Activated naive CD8-positive, alpha-beta T cell treated with anti-CD3 and anti-CD28 coated beads for 36 hours (primary cell): ENCODE measurements at regions not wholly inside any gene's neighbourhood (a gene's known extent, or its start where the extent isn't known, plus 50 kb on each side); places are given as distances from the start of the nearest gene placed in this dataset.

ENCODE experiments used
- DNase-seq: peaks from one replicate; pipeline ENCODE4 v3.0.0; 2021
- H3K27ac Mint-ChIP-seq: one replicate; pipeline ENCODE4 v1.8.0; 2022; ENCODE audit warnings: mild to moderate bottlenecking, moderate library complexity, mixed read lengths
- H3K27me3 Mint-ChIP-seq: one replicate; pipeline ENCODE4 v1.8.0; 2022; ENCODE audit warnings: mild to moderate bottlenecking, mixed read lengths
- H3K36me3 Mint-ChIP-seq: one replicate; pipeline ENCODE4 v1.8.0; 2021; ENCODE audit warnings: mild to moderate bottlenecking, mixed read lengths
- H3K4me1 Mint-ChIP-seq: one replicate; pipeline ENCODE4 v1.8.0; 2021; ENCODE audit warnings: mixed read lengths
- H3K4me3 Mint-ChIP-seq: one replicate; pipeline ENCODE4 v1.8.0; 2022; ENCODE audit warnings: mild to moderate bottlenecking, moderate library complexity, mixed read lengths
- H3K9me3 Mint-ChIP-seq: one replicate; pipeline ENCODE4 v1.8.0; 2022; ENCODE audit warnings: mixed read lengths

GRCh38 chr3:25142609-25143355 lies 285.3 kb upstream of the RARB start:
- Mint-ChIP-seq H3K4me3 (no peak overlapping the region), H3K27ac (no peak overlapping the region), H3K36me3 (no peaks in the 10 kb centered on the region)

GRCh38 chr3:25143356-25144025 lies 284.6 kb upstream of the RARB start:
- DNase-seq = no peak
- Mint-ChIP-seq H3K4me1 (no peaks in the 10 kb centered on the region), H3K4me3 (no peak overlapping the region), H3K9me3 (peaks cover 1% of the 10 kb centered on the region), H3K27me3 (no peaks in the 10 kb centered on the region), H3K27ac (no peak overlapping the region), H3K36me3 (no peaks in the 10 kb centered on the region)

More at GRCh38 chr3:25142609-25143355, 285.3 kb upstream of the RARB start:
- Mint-ChIP-seq H3K27me3 (no peaks in the 10 kb centered on the region), H3K9me3 (peaks cover 1% of the 10 kb centered on the region), H3K4me1 (no peaks in the 10 kb centered on the region)
- no peak for DNase-seq

- no peak for DNase-seq
- H3K27me3 Mint-ChIP-seq = no peaks in the 10 kb centered on the region
- no peak overlapping the region for H3K27ac Mint-ChIP-seq
- H3K36me3 Mint-ChIP-seq = no peaks in the 10 kb centered on the region
- no peaks in the 10 kb centered on the region for H3K4me1 Mint-ChIP-seq
- H3K4me3 Mint-ChIP-seq = no peak overlapping the region
- peaks cover 1% of the 10 kb centered on the region for H3K9me3 Mint-ChIP-seq
Observed at GRCh38 chr3:25144430-25144829, 283.6 kb upstream of the RARB start.

- Mint-ChIP-seq H3K4me3 (no peak overlapping the region), H3K9me3 (peaks cover 1% of the 10 kb centered on the region), H3K36me3 (no peaks in the 10 kb centered on the region), H3K4me1 (no peaks in the 10 kb centered on the region), H3K27ac (no peak overlapping the region), H3K27me3 (no peaks in the 10 kb centered on the region)
- no peak for DNase-seq
Observed at GRCh38 chr3:25145176-25145575, 282.9 kb upstream of the RARB start.

- H3K27ac Mint-ChIP-seq = no peak overlapping the region
- H3K27me3 Mint-ChIP-seq = no peaks in the 10 kb centered on the region
- H3K4me1 Mint-ChIP-seq = no peaks in the 10 kb centered on the region
- no peaks in the 10 kb centered on the region for H3K36me3 Mint-ChIP-seq
- no peak overlapping the region for H3K4me3 Mint-ChIP-seq
- H3K9me3 Mint-ChIP-seq = peaks cover 3% of the 10 kb centered on the region
- no peak for DNase-seq
Observed at GRCh38 chr3:25150199-25150598, 277.9 kb upstream of the RARB start.

GRCh38 chr3:25151281-25151902 lies 276.7 kb upstream of the RARB start:
- H3K27ac Mint-ChIP-seq = no peak overlapping the region
- H3K9me3 Mint-ChIP-seq = peaks cover 3% of the 10 kb centered on the region
- H3K36me3 Mint-ChIP-seq = no peaks in the 10 kb centered on the region
- no peaks in the 10 kb centered on the region for H3K4me1 Mint-ChIP-seq
- no peak overlapping the region for H3K4me3 Mint-ChIP-seq
- no peak for DNase-seq
- no peaks in the 10 kb centered on the region for H3K27me3 Mint-ChIP-seq

- Mint-ChIP-seq H3K4me3 (no peak overlapping the region), H3K4me1 (no peaks in the 10 kb centered on the region), H3K27me3 (no peaks in the 10 kb centered on the region), H3K9me3 (peaks cover 3% of the 10 kb centered on the region), H3K27ac (no peak overlapping the region), H3K36me3 (no peaks in the 10 kb centered on the region)
- DNase-seq = no peak
Observed at GRCh38 chr3:25151903-25152295, 276.2 kb upstream of the RARB start.

- Mint-ChIP-seq H3K27me3 (no peaks in the 10 kb centered on the region), H3K36me3 (no peaks in the 10 kb centered on the region), H3K4me3 (no peak overlapping the region), H3K27ac (no peak overlapping the region), H3K9me3 (peaks cover 3% of the 10 kb centered on the region), H3K4me1 (no peaks in the 10 kb centered on the region)
- no peak for DNase-seq
Observed at GRCh38 chr3:25153136-25153535, 274.9 kb upstream of the RARB start.

- no peaks in the 10 kb centered on the region for H3K27me3 Mint-ChIP-seq
- no peaks in the 10 kb centered on the region for H3K4me1 Mint-ChIP-seq
- no peak overlapping the region for H3K4me3 Mint-ChIP-seq
- H3K9me3 Mint-ChIP-seq = peaks cover 3% of the 10 kb centered on the region
- no peak for DNase-seq
- no peak overlapping the region for H3K27ac Mint-ChIP-seq
- no peaks in the 10 kb centered on the region for H3K36me3 Mint-ChIP-seq
Observed at GRCh38 chr3:25153561-25153960, 274.5 kb upstream of the RARB start.

GRCh38 chr3:25155652-25156471 lies 272.2 kb upstream of the RARB start:
- Mint-ChIP-seq H3K9me3 (peaks cover 3% of the 10 kb centered on the region), H3K36me3 (no peaks in the 10 kb centered on the region), H3K4me3 (no peak overlapping the region), H3K27me3 (no peaks in the 10 kb centered on the region), H3K4me1 (no peaks in the 10 kb centered on the region), H3K27ac (no peak overlapping the region)
- no peak for DNase-seq

GRCh38 chr3:25156626-25157025 lies 271.4 kb upstream of the RARB start:
- Mint-ChIP-seq H3K9me3 (peaks cover 3% of the 10 kb centered on the region), H3K36me3 (no peaks in the 10 kb centered on the region), H3K27ac (no peak overlapping the region), H3K27me3 (no peaks in the 10 kb centered on the region), H3K4me1 (no peaks in the 10 kb centered on the region), H3K4me3 (no peak overlapping the region)
- DNase-seq = no peak

GRCh38 chr3:25165306-25165705 lies 262.8 kb upstream of the RARB start:
- Mint-ChIP-seq H3K4me3 (no peak overlapping the region), H3K4me1 (no peaks in the 10 kb centered on the region), H3K9me3 (no peaks in the 10 kb centered on the region), H3K27ac (no peak overlapping the region), H3K27me3 (no peaks in the 10 kb centered on the region), H3K36me3 (no peaks in the 10 kb centered on the region)
- DNase-seq = no peak

GRCh38 chr3:25166016-25166415 lies 262.0 kb upstream of the RARB start:
- no peaks in the 10 kb centered on the region for H3K27me3 Mint-ChIP-seq
- no peaks in the 10 kb centered on the region for H3K4me1 Mint-ChIP-seq
- no peak overlapping the region for H3K27ac Mint-ChIP-seq
- H3K9me3 Mint-ChIP-seq = no peaks in the 10 kb centered on the region
- no peak overlapping the region for H3K4me3 Mint-ChIP-seq
- DNase-seq = no peak
- no peaks in the 10 kb centered on the region for H3K36me3 Mint-ChIP-seq

- Mint-ChIP-seq H3K4me1 (no peaks in the 10 kb centered on the region), H3K27me3 (no peaks in the 10 kb centered on the region), H3K4me3 (no peak overlapping the region), H3K36me3 (no peaks in the 10 kb centered on the region), H3K27ac (no peak overlapping the region), H3K9me3 (no peaks in the 10 kb centered on the region)
- no peak for DNase-seq
Observed at GRCh38 chr3:25169151-25169550, 258.9 kb upstream of the RARB start.

- H3K27me3 Mint-ChIP-seq = no peaks in the 10 kb centered on the region
- no peak for DNase-seq
- no peak overlapping the region for H3K4me3 Mint-ChIP-seq
- H3K9me3 Mint-ChIP-seq = no peaks in the 10 kb centered on the region
- H3K27ac Mint-ChIP-seq = no peak overlapping the region
- H3K4me1 Mint-ChIP-seq = no peaks in the 10 kb centered on the region
- H3K36me3 Mint-ChIP-seq = no peaks in the 10 kb centered on the region
Observed at GRCh38 chr3:25170021-25170420, 258.0 kb upstream of the RARB start.
